ENCODE measurements at regions not wholly inside any gene's neighbourhood (a gene's known extent, or its start where the extent isn't known, plus 50 kb on each side); places are given as distances from the start of the nearest gene placed in this dataset.

DNA sequence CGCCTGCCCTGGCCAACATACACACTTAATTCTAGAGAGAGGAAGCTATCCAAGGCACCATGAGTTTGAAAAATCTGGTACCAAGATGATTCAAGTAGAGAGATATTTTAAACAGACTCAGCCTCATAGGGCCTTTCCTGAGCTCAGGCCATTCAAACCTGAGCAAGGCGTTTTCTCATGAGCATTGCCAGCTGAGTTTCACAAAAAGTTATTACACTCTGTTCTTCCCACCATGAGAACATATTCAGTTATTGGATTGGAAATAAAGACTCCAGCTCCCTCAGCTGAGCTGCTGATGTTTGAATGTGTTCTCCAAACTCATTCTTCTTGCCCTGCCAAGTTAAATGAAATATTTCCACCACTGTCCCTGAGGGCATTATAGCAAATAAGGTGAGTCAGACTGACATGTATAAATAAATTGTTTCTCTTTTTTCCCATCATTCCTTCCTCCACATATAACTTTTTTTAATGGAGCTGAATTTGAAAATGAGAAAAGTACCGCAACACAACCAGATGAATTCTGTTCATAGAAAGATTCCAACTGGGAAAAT lies 429.6 kb downstream of the RAB28 start:
- DNase-seq (ENCODE audit: low read depth in 3 of 3) = no peak

DNA sequence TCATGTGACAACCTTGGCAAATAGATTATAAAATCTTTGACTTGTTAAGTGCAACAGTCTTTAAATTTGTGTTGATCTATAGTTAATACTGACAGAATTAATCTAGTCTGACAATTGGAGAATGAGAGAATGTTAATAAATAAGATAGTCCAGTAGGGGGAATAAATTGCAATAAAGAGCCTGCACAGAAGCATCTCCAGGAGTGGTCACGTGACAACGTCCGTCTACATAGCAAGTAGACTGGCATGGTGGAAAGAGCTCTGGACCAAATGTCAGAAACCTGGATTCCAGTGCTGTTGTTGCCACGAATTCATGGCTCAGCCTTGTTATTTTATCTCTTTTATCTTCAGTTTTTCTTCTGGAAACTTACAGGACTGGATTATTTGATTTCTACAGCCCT lies 436.5 kb downstream of the RAB28 start:
- no peak for DNase-seq (ENCODE audit: low read depth in 3 of 3)

DNA sequence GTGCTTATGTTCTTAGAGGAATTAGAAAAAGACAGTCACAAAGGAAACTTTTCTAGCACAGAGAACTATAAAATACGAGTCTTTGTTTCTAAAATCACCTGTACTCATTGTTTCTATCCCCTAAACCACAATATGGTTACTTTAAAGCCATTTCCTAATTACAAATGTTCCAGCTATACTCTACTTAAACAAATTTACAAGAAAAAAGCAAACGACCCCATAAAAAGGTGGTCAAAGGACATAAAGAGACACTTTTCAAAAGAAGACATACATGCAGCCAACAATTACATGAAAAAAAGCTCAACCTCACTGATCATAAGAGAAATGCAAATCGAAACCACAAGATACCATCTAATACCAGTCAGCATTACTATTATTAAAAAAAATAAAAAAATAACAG lies 447.3 kb downstream of the RAB28 start:
- no peak for DNase-seq (ENCODE audit: low read depth in 3 of 3)

DNA sequence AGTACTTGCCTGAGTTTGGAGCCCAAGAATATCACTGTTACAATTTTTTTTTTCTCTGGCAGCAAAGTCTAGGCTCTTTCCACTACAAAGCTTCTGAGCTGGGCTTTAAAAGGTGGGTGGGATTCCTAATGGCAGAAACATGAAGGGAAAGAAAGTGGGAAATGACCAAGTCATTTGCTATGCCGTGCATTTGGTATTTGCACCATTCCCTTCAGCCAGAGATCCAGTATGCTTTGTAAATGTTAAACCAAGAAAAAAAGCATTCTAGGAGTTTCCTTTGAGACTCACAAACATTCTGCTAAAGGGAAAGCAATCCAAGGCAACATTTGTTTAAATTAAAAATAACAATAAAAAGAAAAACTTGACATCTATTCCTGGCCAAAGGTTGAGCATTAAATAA lies 451.2 kb downstream of the RAB28 start:
- no peak for DNase-seq (ENCODE audit: low read depth in 3 of 3)

DNA sequence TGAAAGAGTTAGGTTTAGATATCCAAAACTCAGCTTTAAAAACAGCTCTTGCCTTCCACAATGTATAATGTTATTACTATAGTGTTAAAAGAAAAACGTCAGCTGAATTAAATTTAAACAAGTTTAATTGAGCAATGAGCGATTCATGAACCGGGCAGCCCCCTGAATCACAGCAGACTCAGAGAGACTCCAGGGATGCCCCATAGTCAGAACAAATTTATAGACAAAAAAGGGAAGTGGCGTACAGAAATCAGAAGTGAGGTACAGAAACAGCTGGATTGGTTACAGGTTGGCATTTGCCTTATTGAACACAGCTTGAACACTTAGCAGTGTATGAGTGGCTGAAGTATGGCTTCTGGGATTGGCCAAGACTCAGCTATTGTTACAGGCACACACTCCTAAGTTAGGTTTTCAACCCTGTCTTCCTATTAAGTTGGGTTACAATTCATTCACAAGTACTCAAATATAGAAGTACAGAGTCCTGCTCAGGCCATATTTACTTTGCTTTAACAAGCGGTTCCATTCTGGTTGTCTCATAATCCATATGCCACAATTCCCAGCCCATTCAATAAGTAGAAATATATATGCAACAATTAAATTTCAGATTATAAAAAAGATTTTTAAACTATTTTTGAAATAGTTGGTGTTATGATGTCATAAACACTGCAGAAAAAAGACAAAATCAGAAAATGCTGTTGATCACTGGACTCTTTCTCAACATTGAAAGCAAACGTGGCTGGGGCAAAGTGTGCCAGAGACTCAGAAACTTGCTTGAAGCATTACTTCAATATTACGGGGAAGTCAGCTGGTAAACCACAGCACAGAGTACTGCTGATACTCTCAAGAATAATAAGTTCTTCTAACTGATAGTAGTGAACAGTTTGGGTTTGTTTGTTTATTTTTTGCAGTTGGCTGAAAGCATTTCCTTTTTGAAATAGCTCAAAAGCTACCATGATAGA lies 459.7 kb downstream of the RAB28 start:
- no peak for DNase-seq (ENCODE audit: low read depth in 3 of 3)

DNA sequence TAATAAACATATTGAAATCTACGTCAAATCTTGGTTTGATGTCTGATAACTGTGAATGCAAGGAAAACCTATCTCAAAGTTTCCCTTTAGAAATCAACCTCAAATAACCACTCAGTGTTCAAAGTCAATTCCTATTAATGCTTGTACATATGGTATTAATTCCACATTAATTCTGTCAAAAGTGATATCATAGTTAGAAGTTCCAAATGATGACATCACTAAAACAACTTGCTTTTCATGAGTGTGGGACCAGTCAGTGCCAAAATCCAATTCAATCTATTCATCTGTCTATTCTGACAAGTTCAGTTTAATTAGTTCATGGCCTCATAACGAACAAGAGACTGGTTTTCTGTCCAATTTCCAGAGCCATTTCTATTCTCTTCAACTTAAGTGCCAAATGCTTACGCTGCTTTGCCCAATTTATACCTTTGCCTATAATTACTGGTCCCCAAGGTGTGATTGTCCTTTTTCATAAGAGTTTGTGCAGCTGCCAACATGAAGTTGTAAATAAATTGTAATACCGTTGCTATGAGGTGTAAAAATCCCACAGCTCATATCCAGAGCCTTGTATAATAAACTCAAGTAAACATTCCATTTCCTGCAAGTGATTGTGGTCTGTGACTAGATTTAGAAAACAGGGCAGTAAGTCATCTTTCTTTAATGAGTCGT lies 476.2 kb downstream of the RAB28 start:
- DNase-seq (ENCODE audit: low read depth in 3 of 3) = no peak

DNA sequence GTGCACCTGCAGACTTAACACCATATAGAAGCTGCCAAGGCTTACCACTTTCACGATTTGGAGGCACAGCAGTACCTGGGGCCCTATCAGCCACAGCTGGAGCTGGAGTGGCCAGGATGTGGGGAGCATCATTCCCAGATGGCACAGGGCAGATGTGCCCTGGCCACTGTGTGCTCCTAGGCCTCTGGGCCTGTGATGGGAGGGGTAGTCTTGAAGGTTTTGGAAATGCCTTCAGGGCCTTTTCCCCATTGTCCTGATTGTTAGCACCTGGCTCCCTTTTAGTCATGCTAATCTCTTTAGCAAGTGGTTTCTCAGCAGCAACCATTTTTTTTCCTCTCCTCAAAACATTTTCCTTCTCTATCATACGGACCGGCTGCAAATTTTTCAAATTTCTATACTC lies 490.2 kb downstream of the RAB28 start:
- DNase-seq (ENCODE audit: low read depth in 3 of 3) = no peak

- DNase-seq (ENCODE audit: low read depth in 3 of 3) = no peak
Measured at GRCh38 chr4:12987284-12987683, 496.9 kb downstream of the RAB28 start.

GRCh38 chr4:12979797-12980196 lies 504.3 kb downstream of the RAB28 start:
- no peak for DNase-seq (ENCODE audit: low read depth in 3 of 3)

DNA sequence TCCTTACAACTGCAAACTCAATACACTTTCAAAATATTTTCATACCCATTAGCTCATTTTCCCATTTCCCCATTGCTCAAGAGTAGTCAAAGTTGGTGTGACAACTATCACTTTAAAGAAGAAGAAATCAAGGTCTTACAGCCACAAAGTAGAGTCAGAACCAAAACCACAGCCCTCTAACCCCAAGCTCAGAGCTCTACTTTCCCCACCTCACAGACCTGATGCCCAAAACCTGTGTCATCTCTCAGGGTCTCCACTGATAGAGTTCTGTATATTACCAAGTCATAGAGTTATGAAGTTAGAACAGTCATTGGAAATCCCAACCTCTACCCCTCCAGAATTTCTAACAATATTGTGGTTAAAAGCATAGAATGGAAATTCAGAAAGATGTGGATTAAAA lies 505.8 kb downstream of the RAB28 start:
- DNase-seq (ENCODE audit: low read depth in 3 of 3) = no peak

- no peak for DNase-seq (ENCODE audit: low read depth in 3 of 3)
Measured at GRCh38 chr4:12975511-12975910, 508.6 kb downstream of the RAB28 start.

DNA sequence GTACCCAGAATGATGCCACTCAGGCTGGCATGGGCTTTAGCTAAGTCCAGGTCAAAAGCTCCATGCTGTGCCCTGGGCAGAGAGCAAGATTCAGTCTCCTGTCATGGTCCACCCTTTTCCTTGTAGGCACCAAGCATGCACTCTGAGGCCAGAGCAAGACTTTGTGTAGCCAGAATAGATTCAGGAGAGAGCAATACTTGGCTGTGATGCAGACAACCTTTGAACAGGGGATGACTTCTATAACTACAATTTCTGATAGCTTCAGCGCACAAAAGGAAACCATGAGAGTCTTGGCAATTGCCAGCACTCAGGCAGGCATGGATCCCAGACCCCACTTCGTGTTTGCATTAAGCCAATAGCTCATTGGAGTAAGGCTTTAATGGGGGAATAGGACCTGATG lies 510.6 kb downstream of the RAB28 start:
- DNase-seq (ENCODE audit: low read depth in 3 of 3) = no peak

- DNase-seq (ENCODE audit: low read depth in 3 of 3) = no peak
Measured at GRCh38 chr4:12968345-12968744, 515.8 kb downstream of the RAB28 start.

DNA sequence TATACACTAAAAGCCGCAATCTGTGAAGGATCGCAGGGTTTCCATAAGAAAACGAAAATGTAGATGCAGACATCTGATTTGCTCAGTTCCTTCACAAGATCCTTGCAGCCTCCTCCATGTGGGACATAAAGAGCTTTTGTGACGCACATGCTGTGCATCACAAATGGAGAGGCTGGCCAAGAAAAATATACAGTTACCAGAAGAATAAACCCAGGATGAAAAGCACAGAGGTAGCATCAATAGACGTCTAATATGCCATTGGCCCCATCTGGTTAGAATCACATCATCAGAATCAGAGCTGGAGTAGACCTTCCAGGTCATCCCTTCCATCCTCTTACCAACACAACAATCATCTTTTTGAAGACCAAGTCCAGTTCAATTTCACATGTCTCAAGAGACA lies 517.4 kb downstream of the RAB28 start:
- DNase-seq (ENCODE audit: low read depth in 3 of 3) = no peak

- DNase-seq (ENCODE audit: low read depth in 3 of 3) = no peak
Measured at GRCh38 chr4:12965334-12965733, 518.8 kb downstream of the RAB28 start.

GRCh38 chr4:12963912-12964311 lies 520.2 kb downstream of the RAB28 start:
- DNase-seq (ENCODE audit: low read depth in 3 of 3) = no peak

DNA sequence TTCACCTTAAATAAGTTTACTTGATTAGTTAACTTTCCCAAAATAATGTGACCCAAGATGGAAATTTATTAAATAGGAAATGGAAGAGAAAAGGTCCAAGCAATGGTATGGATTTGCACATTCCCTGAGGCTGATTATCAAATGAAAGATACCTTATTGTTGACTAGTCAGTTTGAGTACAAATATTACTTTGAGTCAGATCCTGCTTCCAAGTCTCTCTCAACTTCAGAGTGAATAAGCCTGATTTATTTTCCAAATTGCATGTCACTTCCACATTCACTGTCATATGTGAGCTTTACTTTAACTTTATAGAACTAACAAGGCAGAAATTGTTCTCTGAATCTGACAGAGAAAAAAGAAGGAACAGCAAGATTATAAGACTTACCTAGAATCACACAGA lies 520.8 kb downstream of the RAB28 start:
- no peak for DNase-seq (ENCODE audit: low read depth in 3 of 3)

DNA sequence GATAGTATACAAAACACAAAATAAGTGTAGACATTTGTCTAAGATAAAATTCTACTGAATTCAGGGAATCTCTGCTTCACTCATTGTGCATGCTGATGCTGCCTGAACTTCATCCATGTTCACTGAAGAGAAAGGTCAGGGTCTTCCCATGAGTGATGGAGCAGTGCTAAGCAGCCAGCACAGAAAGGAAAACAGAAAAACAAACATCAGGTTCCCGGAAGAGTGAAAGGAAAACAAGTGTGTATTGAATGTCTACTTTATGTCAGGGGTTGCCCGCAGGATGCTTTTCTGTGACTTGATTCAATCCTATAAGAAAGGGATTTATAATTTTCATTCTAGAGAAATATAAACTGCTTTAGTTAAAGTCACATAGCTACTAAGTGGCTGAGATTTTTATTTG lies 522.4 kb downstream of the RAB28 start:
- DNase-seq (ENCODE audit: low read depth in 3 of 3) = no peak

DNA sequence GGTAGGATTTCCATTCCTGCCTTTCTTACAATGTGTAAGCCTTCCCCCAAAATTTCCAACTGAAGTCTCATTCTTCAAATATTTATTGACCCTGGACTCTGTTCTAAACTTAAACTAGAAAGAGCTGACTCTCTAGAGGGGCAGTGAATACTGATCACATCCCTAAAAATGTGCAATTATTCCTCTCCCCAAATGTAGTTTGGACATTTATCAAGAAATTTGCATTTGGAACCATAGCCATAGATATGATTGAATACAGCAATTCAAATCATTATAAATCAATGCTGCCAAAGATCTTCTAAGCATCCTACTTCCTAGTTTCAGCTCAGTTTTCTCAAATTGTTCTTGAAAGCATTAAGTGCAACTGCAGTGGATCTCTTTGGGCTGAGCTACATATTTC lies 525.7 kb downstream of the RAB28 start:
- DNase-seq (ENCODE audit: low read depth in 3 of 3) = no peak

GRCh38 chr4:12957108-12957507 lies 527.0 kb downstream of the RAB28 start:
- no peak for DNase-seq (ENCODE audit: low read depth in 3 of 3)

- no peak for DNase-seq (ENCODE audit: low read depth in 3 of 3)
Measured at GRCh38 chr4:12956026-12956425, 528.1 kb downstream of the RAB28 start.

DNA sequence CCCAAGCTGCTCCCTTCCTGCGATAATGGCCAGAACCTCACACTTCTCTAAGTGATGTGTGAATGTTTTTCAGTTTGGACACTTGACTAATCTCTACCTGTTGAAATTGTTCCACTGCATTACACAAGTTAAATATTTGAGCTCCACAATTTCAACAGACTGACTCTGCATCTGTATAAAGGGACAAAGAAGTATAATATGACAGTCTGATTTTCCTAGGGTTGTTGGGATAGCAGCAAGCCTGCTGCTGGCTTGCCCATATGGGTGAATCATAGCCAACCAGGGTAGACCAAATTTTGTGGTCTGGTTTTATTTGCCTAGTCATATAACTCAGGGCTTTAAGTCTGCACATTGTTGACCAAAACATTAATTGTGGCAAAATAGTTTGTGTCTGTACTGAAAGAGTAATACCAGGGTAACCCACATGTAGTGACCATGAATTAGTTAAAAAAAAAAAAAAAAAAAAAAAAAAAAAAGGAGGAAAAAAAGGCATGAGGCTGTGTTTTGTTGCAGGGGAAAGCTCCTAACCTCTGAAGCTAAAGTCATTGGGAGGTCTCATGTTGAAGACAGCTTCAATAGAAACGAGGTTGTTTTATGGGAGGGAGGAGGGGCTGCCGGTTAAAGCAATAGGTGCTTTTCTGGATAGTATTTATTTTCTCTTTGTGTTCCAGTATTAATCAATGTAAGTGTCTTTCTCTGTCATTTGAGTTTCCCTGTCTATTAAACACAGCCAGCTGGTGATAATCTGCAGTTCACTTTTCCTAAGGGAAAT lies 534.2 kb downstream of the RAB28 start:
- DNase-seq (ENCODE audit: low read depth in 3 of 3) = no peak

Data from stimulated activated CD4-positive, alpha-beta T cell treated with anti-CD3 and anti-CD28 coated beads, TNF-alpha, amount 100 ng/mL, for 48 hours (primary cell).